ENCODE measurements at regions not wholly inside any gene's neighbourhood (a gene's known extent, or its start where the extent isn't known, plus 50 kb on each side); places are given as distances from the start of the nearest gene placed in this dataset.
"Not testable (repeated sequence)": the region's sequence is repeated elsewhere in the genome, so short reads cannot be mapped to it uniquely, and the experiment has no call there.

DNA sequence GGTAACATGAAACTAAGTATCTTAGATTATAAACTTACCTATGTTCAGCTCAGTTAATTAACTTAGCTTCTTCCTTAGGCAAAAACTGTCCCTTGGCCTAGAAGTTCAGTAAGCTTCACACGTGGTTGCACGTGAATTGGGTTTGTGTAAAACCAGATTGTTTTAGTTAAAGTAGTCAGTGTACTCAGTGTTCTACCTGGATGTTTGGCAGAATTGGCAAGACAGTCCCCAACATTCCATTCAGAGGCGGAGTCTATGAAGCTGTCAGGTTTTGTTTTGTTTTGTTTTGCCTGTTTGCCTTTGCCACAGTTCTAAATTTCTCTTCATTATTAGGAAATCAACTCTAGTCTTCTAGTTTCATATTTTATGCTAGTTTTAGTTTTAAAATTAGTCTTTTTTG lies 105.3 kb upstream of the ZEB2 start:
- Histone ChIP-seq H3K9me3 (ENCODE audit: control insufficient read depth, insufficient read depth, low read length) (no peaks in the 10 kb centered on the region; the same call in 1 of the 2 replicates), H3K4me1 (ENCODE audit: insufficient read depth, low read length) (peaks cover 8% of the 10 kb centered on the region), H3K9ac (ENCODE audit: low read depth, low read length) (no peak overlapping the region), H3K36me3 (ENCODE audit: insufficient read depth, low read length) (no peaks in the 10 kb centered on the region)

DNA sequence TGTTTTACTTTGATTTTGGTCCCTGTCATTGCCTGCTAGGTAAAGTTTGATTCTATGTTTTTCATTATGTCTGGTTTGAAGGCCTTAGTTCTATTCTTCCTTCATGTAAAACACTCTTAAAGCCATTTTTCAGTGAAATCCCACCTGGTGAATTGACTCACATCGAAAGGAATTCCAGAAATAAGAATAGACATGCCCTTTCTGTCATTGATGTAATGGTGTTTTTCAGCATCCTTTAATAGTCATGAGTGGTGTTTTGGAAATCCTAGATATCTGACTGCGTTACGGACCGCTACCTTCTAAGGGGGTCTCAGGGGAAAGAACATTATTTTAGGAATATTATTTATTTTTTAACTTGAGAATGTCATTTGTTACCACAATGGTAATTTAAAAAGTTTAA lies 104.5 kb upstream of the ZEB2 start:
- H3K9me3 ChIP-seq (ENCODE audit: control insufficient read depth, insufficient read depth, low read length), result no peaks in the 10 kb centered on the region; the same call in 1 of the 2 replicates
- H3K9ac ChIP-seq (ENCODE audit: low read depth, low read length), result no peak overlapping the region
- H3K36me3 ChIP-seq (ENCODE audit: insufficient read depth, low read length), result no peaks in the 10 kb centered on the region
- H3K4me1 ChIP-seq (ENCODE audit: insufficient read depth, low read length), result peaks cover 8% of the 10 kb centered on the region

DNA sequence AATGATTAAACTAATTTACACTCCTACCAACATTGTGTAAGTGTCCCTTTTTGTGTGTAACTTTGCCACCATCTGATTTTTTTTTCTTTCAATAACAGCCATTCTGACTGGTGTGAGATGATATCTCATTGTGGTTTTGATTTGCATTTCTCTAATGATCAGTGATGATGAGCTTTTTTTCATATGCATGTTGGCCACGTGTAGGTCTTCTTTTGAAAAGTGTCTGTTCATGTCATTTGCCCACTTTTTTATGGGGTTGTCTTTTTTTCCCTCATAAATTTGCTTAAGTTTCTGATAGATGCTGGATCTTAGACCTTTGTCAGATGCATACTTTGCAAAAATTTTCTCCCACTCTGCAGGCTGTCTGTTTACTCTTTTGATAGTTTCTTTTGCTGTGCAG lies 102.5 kb upstream of the ZEB2 start:
- not testable (repeated sequence) for H3K36me3 ChIP-seq (ENCODE audit: insufficient read depth, low read length); H3K9me3 ChIP-seq (ENCODE audit: control insufficient read depth, insufficient read depth, low read length); H3K9ac ChIP-seq (ENCODE audit: low read depth, low read length); H3K4me1 ChIP-seq (ENCODE audit: insufficient read depth, low read length)

DNA sequence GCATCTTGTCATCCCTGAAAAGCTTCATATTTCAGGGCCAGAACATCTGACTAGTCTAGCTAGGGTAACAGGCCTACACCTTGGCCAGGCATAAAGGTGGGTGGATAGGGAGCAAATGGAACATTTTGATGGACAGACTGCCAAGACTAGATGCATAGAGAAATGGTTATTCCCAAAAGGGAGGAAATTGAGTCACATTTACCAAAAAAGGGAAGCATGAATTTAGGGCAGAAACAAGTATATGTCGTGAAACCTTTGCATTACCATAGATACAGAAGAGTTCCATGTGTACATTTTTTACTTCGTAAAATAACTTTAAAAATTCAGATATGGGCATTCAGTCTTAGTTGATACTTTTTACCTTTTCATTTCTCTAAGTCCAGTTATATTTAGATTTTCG lies 101.3 kb upstream of the ZEB2 start:
- Histone ChIP-seq H3K9me3 (ENCODE audit: control insufficient read depth, insufficient read depth, low read length) (no peaks in the 10 kb centered on the region; the same call in 1 of the 2 replicates), H3K36me3 (ENCODE audit: insufficient read depth, low read length) (no peaks in the 10 kb centered on the region), H3K9ac (ENCODE audit: low read depth, low read length) (no peak overlapping the region), H3K4me1 (ENCODE audit: insufficient read depth, low read length) (no peaks in the 10 kb centered on the region)

DNA sequence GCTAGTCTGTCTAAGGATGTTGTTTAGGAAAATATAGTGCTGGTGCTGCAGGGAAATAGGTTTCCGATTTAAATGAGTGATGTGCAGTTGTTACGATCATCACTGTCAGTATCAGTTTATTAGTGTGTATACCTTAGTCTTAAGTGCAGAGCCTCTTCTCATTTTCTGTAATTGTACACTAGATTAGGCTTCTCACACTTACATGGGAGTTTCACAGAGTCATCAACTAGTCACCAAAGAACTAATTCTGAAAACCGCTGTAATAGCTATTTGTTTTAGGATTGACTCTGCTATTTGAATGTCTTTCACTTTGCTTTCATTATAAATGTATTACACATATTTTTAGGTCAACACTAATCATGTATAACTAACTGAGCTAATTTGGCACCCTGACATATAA lies 99.8 kb upstream of the ZEB2 start:
- Histone ChIP-seq H3K36me3 (ENCODE audit: insufficient read depth, low read length) (no peaks in the 10 kb centered on the region), H3K9me3 (ENCODE audit: control insufficient read depth, insufficient read depth, low read length) (no peaks in the 10 kb centered on the region; the same call in 1 of the 2 replicates), H3K9ac (ENCODE audit: low read depth, low read length) (no peak overlapping the region), H3K4me1 (ENCODE audit: insufficient read depth, low read length) (no peaks in the 10 kb centered on the region)

DNA sequence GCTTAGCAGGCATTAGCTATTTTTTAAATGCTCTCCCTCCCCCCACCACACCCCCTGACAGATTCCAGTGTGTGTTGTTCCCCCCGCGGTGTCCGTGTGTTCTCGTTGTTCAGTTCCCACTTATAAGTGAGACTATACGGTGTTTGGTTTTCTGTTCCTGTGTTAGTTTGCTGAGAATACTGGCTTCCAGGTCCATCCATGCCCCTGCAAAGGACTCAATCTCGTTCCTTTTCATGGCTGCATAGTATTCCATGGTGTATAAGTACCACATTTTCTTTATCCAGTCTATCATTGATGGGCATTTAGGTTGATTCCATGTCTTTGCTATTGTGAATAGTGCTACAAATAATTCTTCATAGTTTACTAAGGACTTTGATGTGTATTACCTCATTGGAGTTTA lies 97.3 kb upstream of the ZEB2 start:
- H3K9me3 ChIP-seq (ENCODE audit: control insufficient read depth, insufficient read depth, low read length); H3K9ac ChIP-seq (ENCODE audit: low read depth, low read length); H3K36me3 ChIP-seq (ENCODE audit: insufficient read depth, low read length); H3K4me1 ChIP-seq (ENCODE audit: insufficient read depth, low read length): not testable (repeated sequence)

DNA sequence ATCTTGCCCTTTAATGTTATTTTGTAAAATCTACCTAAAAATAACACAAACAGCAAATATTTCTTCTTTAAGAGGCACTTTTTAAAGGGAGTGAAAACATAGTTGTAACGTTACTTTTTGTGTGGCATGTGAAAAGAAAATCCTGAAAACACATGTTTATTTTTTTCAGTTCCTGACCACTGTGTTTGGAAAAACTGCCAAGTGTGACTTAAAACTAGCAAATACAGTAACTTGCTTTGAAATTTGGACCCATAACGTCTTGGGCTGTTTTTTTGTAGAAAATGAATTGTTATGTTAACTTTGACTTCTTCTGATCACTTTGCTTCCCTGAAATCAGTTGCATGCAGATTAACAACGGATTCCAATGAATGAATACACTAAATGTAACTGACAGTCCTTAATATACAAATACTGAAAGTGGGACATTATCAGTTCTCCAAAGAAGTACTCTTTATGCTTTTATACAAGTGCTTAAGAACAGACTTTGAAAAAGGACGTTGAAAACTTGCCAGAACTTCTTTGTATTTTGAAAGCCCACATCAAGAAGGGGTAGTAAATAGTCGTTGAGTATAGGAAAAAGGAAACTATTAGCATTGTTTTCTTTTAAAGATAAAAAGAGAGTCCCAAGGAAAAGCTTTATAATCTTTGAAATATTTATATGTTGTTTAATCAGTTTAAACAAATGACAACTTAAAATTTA lies 96.1 kb upstream of the ZEB2 start:
- H3K9ac ChIP-seq (ENCODE audit: low read depth, low read length), result no peak overlapping the region
- no peaks in the 10 kb centered on the region for H3K4me1 ChIP-seq (ENCODE audit: insufficient read depth, low read length)
- no peaks in the 10 kb centered on the region for H3K36me3 ChIP-seq (ENCODE audit: insufficient read depth, low read length)
- no peaks in the 10 kb centered on the region for H3K9me3 ChIP-seq (ENCODE audit: control insufficient read depth, insufficient read depth, low read length)

DNA sequence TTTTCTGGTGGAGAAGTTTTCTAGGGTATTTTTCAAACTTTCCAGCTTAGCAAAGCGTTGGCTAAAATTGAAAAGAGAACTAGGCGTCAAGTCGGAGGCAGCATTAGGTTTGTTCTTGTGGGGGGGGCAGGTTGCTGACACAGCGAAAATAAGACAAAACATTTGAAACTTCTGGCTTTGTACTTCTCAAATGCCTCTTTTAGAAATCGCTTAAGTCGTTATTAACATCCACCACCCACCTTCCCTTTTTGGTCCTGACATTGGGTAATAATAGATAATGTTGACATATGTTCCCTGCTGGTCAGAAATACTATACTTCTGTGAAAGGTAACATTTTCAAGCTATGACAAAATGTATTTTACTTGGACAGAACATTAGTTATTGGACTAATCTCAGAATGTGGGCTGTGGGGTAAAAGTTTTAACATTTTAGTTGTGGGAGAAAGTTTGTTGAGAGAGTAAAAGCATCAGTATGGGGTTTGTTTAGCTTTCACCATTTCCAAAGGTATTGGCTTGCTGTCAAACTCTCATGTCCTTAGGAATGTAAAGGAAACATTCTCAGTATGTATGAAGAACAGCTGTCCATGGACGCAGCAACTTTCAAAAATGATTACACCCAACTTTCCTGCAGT lies 88.1 kb upstream of the ZEB2 start:
- Histone ChIP-seq H3K9ac (ENCODE audit: low read depth, low read length) (no peak overlapping the region), H3K9me3 (ENCODE audit: control insufficient read depth, insufficient read depth, low read length) (no peaks in the 10 kb centered on the region)

DNA sequence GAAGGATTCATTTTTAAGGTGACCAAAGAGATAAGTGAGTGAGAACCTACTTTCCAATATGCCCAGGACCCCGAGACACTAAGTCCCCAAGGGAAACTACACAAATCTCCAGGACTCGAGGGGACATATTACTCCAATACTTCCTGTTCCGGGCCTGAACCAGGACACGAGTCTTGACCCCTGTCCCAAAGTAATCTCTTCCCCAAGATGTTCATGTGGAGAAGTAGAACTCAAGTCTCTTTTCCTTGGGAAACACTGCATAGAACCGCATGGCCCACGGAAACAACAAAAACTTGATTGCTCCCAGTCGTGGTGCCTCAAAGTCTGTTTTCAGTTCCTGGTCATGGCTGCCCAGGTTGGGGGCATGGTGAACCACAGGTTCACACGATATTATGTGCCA lies 87.2 kb upstream of the ZEB2 start:
- no peaks in the 10 kb centered on the region for H3K4me1 ChIP-seq (ENCODE audit: insufficient read depth, low read length)
- H3K9me3 ChIP-seq (ENCODE audit: control insufficient read depth, insufficient read depth, low read length), result no peaks in the 10 kb centered on the region
- H3K36me3 ChIP-seq (ENCODE audit: insufficient read depth, low read length), result no peaks in the 10 kb centered on the region
- no peak overlapping the region for H3K9ac ChIP-seq (ENCODE audit: low read depth, low read length)

More for the DNA sequence above, 88.1 kb upstream of the ZEB2 start:
- H3K4me1 ChIP-seq (ENCODE audit: insufficient read depth, low read length), result no peaks in the 10 kb centered on the region
- H3K36me3 ChIP-seq (ENCODE audit: insufficient read depth, low read length), result no peaks in the 10 kb centered on the region

DNA sequence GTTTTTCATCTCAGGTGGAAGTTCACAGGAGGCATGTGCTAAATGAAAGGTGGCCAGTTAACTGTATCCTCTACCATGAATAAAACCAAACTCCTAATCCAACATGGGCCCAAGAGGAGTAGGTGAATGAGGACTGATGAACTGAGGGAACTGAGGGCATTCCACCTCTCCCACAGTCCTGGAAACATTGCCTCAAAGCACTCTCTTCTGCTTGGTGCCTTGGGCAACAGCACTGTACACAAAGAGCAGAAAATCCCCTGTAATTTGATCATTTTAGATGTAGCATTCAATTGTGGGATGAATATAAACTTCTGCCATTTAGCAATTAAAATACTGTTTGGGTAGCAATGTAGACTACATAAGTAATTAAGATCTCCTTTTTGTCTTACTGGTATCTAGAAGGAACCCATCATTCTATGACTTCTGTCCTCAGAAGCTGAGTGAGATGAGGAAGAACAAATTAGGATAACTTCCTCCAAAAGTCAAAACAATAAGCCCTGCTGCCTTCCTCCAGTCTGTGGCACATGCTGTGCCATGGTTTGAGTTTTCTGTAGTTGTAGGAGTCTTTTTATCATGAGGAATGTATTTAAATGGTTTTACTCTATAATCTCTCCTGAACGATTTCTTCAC lies 86.7 kb upstream of the ZEB2 start:
- no peaks in the 10 kb centered on the region for H3K9me3 ChIP-seq (ENCODE audit: control insufficient read depth, insufficient read depth, low read length)
- no peaks in the 10 kb centered on the region for H3K36me3 ChIP-seq (ENCODE audit: insufficient read depth, low read length)
- H3K9ac ChIP-seq (ENCODE audit: low read depth, low read length), result no peak overlapping the region
- H3K4me1 ChIP-seq (ENCODE audit: insufficient read depth, low read length), result no peaks in the 10 kb centered on the region

DNA sequence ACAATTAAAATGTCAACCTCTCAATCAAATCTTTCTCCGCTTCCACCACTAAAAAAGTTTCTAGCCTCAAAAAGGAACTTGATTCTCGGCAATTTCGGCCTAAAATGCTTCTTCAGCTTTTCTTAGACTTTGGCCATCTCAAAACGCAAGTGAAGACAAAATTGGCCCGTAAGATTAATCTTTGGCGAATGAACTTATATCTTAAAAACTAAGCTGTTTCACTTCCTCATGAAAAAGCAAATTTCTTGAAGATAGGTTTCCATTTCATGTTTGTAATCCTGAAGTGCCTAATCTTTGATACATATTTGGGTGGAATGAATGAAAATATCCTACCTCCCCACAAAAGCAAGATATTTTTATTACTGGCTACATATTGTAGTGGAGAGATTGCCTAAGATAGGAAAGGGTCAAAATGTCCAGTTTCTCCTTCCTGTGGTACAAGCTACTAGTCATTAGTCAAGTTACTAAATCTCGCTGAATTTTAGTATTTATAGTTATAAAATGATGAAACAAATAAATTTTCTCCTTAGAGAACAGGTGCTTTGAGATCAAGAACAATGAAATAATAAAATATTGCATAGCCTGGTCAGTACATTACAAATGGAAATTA lies 85.4 kb upstream of the ZEB2 start:
- no peak overlapping the region for H3K9ac ChIP-seq (ENCODE audit: low read depth, low read length)
- H3K4me1 ChIP-seq (ENCODE audit: insufficient read depth, low read length), result no peaks in the 10 kb centered on the region
- H3K36me3 ChIP-seq (ENCODE audit: insufficient read depth, low read length), result no peaks in the 10 kb centered on the region
- no peaks in the 10 kb centered on the region for H3K9me3 ChIP-seq (ENCODE audit: control insufficient read depth, insufficient read depth, low read length)

DNA sequence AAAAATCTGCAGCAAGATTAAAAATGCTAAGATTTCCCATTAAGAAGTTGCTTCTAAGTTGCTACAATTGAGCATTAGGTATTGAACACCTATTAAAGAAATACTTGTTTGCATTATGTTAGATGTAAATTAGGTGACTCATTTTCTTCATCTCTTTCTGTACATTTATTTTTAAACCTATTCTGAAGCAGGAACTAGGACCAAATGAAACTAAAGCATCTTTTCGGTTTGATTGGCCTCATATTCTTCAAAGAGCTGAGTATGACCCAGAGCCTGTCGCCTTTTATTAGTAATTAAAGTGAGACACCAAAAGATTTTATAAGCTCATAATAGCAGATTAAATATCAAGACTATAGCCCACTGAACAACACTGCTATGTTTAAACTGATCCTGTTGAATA lies 83.4 kb upstream of the ZEB2 start:
- Histone ChIP-seq H3K4me1 (ENCODE audit: insufficient read depth, low read length) (no peaks in the 10 kb centered on the region), H3K9me3 (ENCODE audit: control insufficient read depth, insufficient read depth, low read length) (no peaks in the 10 kb centered on the region; the same call in 1 of the 2 replicates), H3K9ac (ENCODE audit: low read depth, low read length) (no peak overlapping the region), H3K36me3 (ENCODE audit: insufficient read depth, low read length) (no peaks in the 10 kb centered on the region)

DNA sequence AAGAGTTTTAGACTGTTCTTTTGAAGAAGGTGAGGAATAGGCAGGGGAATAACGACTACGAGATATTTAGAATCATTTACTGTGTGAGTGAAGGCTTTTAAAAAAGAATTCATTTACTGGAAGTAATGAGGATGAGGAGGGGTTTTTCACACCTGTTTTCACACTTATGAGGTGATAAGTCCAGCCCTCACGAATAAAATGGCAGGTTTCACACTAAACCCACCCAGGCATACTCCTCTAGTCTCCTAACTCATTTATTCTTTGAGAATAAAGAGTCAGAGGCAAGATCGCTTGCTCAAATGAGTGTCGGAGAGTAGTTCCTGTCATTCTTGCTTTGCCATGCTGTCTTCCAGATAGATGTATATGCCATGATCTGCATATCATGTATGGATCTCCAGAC lies 79.0 kb upstream of the ZEB2 start:
- peaks cover 15% of the 10 kb centered on the region; the same call in 1 of the 2 replicates for H3K4me1 ChIP-seq (ENCODE audit: insufficient read depth, low read length)
- no peak overlapping the region for H3K9ac ChIP-seq (ENCODE audit: low read depth, low read length)
- no peaks in the 10 kb centered on the region for H3K36me3 ChIP-seq (ENCODE audit: insufficient read depth, low read length)
- H3K9me3 ChIP-seq (ENCODE audit: control insufficient read depth, insufficient read depth, low read length), result no peaks in the 10 kb centered on the region; the same call in 1 of the 2 replicates

DNA sequence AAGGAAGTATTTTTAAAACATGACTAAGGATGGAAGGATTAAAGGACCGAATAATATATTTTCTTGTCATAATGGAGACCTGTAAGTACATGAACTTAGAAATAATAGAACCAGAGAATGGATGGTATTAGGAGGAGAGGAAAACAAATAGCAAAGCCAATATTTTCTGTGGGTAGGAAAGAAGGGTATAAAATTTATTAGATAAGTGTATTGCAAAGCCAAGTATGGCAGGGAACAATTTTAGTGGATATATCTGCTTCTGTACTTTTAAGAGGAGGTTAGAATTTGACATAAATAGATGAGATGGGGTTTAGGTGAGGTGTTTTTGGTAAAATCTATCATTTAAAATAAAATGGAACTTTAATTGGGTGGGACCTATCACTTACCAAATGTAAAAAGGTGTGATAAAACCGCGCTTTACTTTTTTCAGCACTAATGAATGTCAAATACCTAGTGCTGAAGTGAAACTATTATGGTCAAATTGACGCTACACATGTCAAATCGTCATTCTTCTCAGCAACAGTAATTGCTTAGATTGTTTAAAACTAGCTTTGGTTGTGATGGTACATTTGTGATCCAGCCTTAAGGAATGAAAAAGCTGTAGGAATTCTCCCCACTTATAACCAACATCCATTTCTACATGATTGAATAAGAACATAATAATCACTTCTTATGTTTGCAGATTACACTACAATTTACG lies 78.1 kb upstream of the ZEB2 start:
- Histone ChIP-seq H3K9ac (ENCODE audit: low read depth, low read length) (no peak overlapping the region), H3K4me1 (ENCODE audit: insufficient read depth, low read length) (peaks cover 15% of the 10 kb centered on the region; the same call in 1 of the 2 replicates), H3K9me3 (ENCODE audit: control insufficient read depth, insufficient read depth, low read length) (no peaks in the 10 kb centered on the region; the same call in 1 of the 2 replicates), H3K36me3 (ENCODE audit: insufficient read depth, low read length) (no peaks in the 10 kb centered on the region)
